ENCODE measurements at regions not wholly inside any gene's neighbourhood (a gene's known extent, or its start where the extent isn't known, plus 50 kb on each side); places are given as distances from the start of the nearest gene placed in this dataset.

DNA sequence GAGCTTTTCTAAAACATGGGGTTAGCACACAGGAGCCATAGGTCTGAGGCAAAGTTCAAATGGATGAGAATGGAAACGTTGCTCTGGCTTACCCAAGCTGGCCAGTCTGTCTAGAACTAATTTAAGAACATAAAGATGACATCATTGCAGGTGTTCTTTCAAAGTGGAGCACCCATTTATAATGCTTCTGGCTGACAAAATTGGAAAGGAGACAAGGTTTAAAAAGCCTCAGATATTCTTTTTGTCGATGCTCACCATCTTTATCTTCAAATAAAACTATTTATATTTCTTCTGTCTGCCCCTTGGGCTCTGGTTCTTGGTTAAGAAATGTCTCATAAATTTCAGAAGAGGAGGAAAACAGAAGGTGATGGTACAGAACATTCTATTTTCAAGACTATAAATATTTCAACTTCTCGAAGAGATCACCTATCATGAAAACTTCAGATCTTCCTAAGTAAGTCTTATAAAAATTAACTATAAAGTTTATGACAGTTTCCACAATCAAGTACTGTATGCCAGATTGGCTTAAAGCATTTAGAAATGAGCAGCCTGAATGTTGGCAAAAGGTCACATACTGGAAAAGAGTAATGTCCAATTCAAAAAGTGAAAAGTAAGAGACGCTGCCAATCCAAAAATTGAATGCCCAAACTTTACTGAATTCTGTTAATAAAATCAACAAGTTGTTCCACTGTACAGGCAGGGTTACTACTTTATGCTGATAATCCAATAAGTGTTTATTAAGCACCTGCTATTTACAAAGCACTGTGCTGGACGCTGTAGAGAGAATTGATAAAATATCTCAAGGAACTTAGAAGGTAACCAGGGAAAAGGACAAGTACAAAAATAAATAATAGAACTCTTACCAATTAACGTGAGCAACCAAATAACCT lies 92.0 kb downstream of the ETS2 start:
- TF ChIP-seq GATA2 (IDR thresholded peaks at IDR 0.05; ENCODE audit: low read depth, low read length) (no peak), GATA3 (IDR thresholded peaks at IDR 0.05; ENCODE audit: low read depth, low read length) (no peak)

Data from SH-SY5Y (cell line).